Fibroblast of the aortic adventitia (primary cell): ENCODE measurements at regions not wholly inside any gene's neighbourhood (a gene's known extent, or its start where the extent isn't known, plus 50 kb on each side); places are given as distances from the start of the nearest gene placed in this dataset.

Source experiments
- DNase-seq: peaks from one replicate; pipeline ENCODE4 v3.0.0-alpha.2; 2010; ENCODE audit warnings: low read depth
- H3K4me3 ChIP-seq: 2 replicates; pipeline ENCODE4 v1.5.1; 2011; ENCODE audit warnings: low read depth, mild to moderate bottlenecking, control low read depth, low read length, moderate library complexity
- TF ChIP-seq, protein P1 (sequence below): IDR thresholded peaks from 2 replicates; pipeline ENCODE4 v1.5.1; 2011; ENCODE audit warnings: mild to moderate bottlenecking, low read length, control low read depth, inconsistent platforms; ENCODE audit not compliant: insufficient read depth

DNA sequence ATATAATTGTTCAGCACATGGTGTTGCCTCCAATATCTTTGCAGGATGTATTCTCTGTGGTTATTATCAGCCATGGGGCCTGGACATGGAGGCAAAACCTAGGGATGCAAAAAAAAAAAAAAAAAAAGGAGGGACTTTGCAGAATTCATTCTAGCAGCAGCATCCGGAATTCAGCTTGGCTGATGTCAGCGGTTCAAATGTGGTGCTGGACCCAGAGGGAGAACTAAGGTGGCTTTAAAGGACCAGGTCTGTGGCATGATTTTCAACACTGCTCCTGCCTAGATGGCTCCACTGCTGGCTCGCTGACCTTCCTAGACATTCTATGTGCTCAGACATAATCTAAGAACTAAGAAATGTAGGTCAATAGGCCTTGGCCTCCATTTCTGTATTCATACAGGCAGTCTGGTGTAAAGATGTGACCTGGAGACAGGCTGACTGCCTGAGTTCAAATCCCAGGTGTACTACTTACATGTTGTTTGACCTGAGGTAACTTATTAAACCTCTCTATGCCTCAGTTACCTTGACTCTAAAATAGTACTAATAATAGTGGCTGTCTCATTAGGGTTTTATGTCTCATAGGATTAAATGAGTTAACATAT, 108.6 kb downstream of the PPM1A start:
- no peak overlapping the region for H3K4me3 ChIP-seq
- TF ChIP-seq, protein P1, sequence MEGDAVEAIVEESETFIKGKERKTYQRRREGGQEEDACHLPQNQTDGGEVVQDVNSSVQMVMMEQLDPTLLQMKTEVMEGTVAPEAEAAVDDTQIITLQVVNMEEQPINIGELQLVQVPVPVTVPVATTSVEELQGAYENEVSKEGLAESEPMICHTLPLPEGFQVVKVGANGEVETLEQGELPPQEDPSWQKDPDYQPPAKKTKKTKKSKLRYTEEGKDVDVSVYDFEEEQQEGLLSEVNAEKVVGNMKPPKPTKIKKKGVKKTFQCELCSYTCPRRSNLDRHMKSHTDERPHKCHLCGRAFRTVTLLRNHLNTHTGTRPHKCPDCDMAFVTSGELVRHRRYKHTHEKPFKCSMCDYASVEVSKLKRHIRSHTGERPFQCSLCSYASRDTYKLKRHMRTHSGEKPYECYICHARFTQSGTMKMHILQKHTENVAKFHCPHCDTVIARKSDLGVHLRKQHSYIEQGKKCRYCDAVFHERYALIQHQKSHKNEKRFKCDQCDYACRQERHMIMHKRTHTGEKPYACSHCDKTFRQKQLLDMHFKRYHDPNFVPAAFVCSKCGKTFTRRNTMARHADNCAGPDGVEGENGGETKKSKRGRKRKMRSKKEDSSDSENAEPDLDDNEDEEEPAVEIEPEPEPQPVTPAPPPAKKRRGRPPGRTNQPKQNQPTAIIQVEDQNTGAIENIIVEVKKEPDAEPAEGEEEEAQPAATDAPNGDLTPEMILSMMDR, result no peak
- DNase-seq, result no peak

DNA sequence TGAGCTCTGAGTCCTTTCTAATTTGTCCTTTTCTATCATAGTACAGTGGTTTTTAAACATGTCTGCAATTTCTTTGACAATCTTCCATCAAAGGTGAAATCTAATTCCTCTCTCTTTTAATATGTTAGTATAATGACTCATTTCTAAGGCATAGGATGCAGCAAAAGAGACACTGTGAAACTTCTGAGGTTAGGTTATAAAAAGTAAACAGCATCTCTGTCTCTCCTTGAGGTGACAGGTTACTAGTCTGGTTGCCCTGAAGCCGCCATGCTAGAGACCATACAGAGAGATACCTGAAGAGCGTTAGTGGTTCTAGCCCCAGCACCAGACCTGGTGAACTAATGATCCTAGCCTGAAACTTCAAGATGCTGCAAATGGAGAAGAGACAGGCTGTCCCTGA, 114.3 kb downstream of the PPM1A start:
- no peak overlapping the region for H3K4me3 ChIP-seq
- no peak for DNase-seq
- TF ChIP-seq, protein P1, result no peak

DNA sequence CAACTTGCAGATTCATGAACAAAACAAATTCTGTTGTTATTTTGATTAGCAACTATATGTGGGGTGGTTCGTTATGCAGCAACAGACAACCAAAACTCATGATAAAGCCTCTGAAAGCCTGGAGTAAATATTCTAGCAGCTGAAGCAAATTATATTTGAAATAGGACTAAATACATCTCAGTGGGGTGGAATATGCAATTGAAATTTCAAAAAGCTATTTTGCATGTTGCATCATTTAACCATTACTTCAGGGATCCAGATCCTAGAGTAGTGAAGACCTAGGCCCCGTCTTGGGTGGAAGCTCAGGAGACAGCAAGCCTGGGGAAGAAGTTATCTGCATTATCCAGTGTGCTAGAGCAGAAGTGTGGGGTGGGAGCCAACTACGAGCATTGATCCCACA, 114.7 kb downstream of the PPM1A start:
- TF ChIP-seq, protein P1, result no peak
- DNase-seq, result no peak
- H3K4me3 ChIP-seq, result no peak overlapping the region

DNA sequence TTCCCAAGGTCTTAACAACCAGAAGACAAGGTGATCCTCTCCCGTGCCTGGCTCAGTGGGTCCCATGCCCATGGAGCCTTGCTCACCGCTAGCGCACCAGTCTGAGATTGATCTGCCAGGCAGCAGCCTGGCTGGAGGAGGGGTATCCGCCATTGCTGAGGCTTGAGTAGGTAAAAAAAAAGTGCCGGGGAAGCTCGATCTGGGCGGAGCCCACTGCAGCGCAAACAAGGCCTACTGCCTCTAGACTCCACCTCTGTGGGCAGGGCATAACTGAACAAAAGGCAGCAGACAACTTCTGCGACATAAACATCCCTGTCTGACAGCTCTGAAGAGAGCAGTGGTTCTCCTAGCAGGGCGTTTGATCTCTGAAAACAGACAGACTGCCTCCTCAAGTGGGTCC, 104.0 kb downstream of the C14orf39 start:
- DNase-seq, result no peak
- no peak overlapping the region for H3K4me3 ChIP-seq
- TF ChIP-seq, protein P1, result no peak
